PC-3 (cell line): ENCODE measurements at regions not wholly inside any gene's neighbourhood (a gene's known extent, or its start where the extent isn't known, plus 50 kb on each side); places are given as distances from the start of the nearest gene placed in this dataset.
A peak's percentile ranks its signal among the peaks of the same experiment; 100 is the strongest.

Experiments
- ATAC-seq: fragments of 200-7000 bp; cut with Tn5 transposase; 2 replicates; pipeline ENCODE4 v1.9.1; 2020; ENCODE audit warnings: mild to moderate bottlenecking, moderate library complexity
- BruUV-seq: library from RNA; stranded (reverse); fragments of 400-500 nt; replicated peaks from 2 replicates; lab custom pipeline; 2021; lab: Mats Ljungman, UMichigan
- CTCF ChIA-PET: fragments of 300-600 bp; sonication (Branson Sonifier 250); formaldehyde crosslinking; loops from one replicate; lab custom pipeline; 2022; ENCODE audit warnings: antibody characterized with exemption; lab: Charles Lee
- POLR2A ChIA-PET: fragments of 300-600 bp; sonication (Branson Sonifier 250); formaldehyde crosslinking; loops from one replicate; lab custom pipeline; 2022; ENCODE audit warnings: antibody characterized with exemption; ENCODE audit not compliant: unreplicated experiment; lab: Charles Lee
- DNase-seq: peaks from one replicate; pipeline ENCODE4 v3.0.0-alpha.2; 2015
- H2AFZ ChIP-seq: fragments of 300-600 bp; sonication (generic); 2 replicates; pipeline ENCODE4 v1.6.0; 2016; ENCODE audit warnings: antibody characterized with exemption, low read length
- H3F3A ChIP-seq: fragments of 300-600 bp; sonication (generic); one replicate; pipeline ENCODE4 v1.6.0; 2017; ENCODE audit warnings: antibody characterized with exemption, low read length, control low read depth, mild to moderate bottlenecking; ENCODE audit not compliant: unreplicated experiment
- H3K27ac ChIP-seq: fragments of 300-600 bp; sonication (generic); 2 replicates; pipeline ENCODE4 v1.5.1; 2016; ENCODE audit warnings: mild to moderate bottlenecking, low read length
- H3K27me3 ChIP-seq: fragments of 300-600 bp; sonication (generic); 2 replicates; pipeline ENCODE4 v1.6.1; 2016; ENCODE audit warnings: low read length, mixed read lengths
- H3K36me3 ChIP-seq: fragments of 300-600 bp; sonication (generic); 2 replicates; pipeline ENCODE4 v1.6.1; 2016; ENCODE audit warnings: low read depth, mixed run types, low read length, mixed read lengths
- H3K4me1 ChIP-seq: fragments of 300-600 bp; sonication (generic); 2 replicates; pipeline ENCODE4 v1.5.1; 2016; ENCODE audit warnings: low read length; ENCODE audit not compliant: insufficient read depth
- H3K4me2 ChIP-seq: fragments of 300-600 bp; sonication (generic); 2 replicates; pipeline ENCODE4 v1.6.0; 2016; ENCODE audit warnings: low read length
- H3K4me3 ChIP-seq: fragments of 300-600 bp; sonication (generic); 2 replicates; pipeline ENCODE4 v1.5.1; 2016; ENCODE audit warnings: mild to moderate bottlenecking, low read length, mixed read lengths
- H3K79me2 ChIP-seq: fragments of 300-600 bp; sonication (generic); 2 replicates; pipeline ENCODE4 v1.6.1; 2017; ENCODE audit warnings: low read length, mixed read lengths
- H3K9ac ChIP-seq: fragments of 300-600 bp; sonication (generic); 2 replicates; pipeline ENCODE4 v1.6.0; 2016; ENCODE audit warnings: mild to moderate bottlenecking, low read length
- H3K9me2 ChIP-seq: fragments of 300-600 bp; sonication (generic); replicated peaks from 2 replicates; pipeline ENCODE4 v1.6.1; 2016; ENCODE audit warnings: mixed run types, low read length, mixed read lengths
- H3K9me3 ChIP-seq: fragments of 300-600 bp; sonication (generic); 2 replicates; pipeline ENCODE4 v1.6.1; 2016; ENCODE audit warnings: low read length, mixed read lengths
- H4K20me1 ChIP-seq: fragments of 300-600 bp; sonication (generic); 2 replicates; pipeline ENCODE4 v1.6.1; 2016; ENCODE audit warnings: low read length, mixed read lengths
- EZH2 ChIP-seq: fragments of 300-600 bp; sonication (generic); IDR thresholded peaks from one replicate; pipeline ENCODE4 v1.6.1; 2017; ENCODE audit warnings: antibody characterized with exemption, mild to moderate bottlenecking, low read length; ENCODE audit not compliant: unreplicated experiment
- EZH2phosphoT487 ChIP-seq: fragments of 300-600 bp; sonication (generic); IDR thresholded peaks from 2 replicates; pipeline ENCODE4 v1.6.1; 2018; ENCODE audit warnings: mild to moderate bottlenecking, antibody characterized with exemption, low read length, borderline replicate concordance
- intact Hi-C: fragments of 100-400 bp; cut with micrococcal nuclease; formaldehyde crosslinking; loops from 2 replicates; pipeline ENCODE4 v1.9.0; 2023
- TF ChIP-seq, protein P1 (sequence below): fragments of 300-600 bp; sonication (generic); conservative IDR thresholded peaks from 2 replicates; pipeline ENCODE4 v1.5.1; 2017; ENCODE audit warnings: antibody characterized with exemption, low read depth, mild to moderate bottlenecking, low read length

DNA sequence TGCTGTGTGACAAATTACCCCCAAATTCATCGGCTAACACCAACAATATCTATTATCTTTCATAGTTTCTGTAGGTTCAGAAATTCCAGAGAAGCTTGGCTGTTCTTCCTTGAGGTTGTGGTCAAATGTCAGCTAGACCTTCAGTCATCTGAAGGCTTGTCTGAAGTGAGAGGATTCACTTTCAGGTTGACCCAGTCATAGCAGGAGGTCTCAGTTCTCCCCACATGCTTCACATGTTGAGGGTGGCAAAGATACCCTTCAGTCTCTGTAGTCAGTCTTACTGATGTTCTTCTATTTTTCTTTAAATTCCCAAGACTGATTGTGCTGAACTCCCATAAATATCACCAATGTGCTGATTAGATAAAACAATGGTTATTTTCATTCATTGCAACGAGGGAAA, 1692.0 kb downstream of the REEP3 start:
- no peaks in the 10 kb centered on the region for H3K9me3 ChIP-seq
- no peaks in the 10 kb centered on the region for H3F3A ChIP-seq
- H3K4me3 ChIP-seq, result no peak overlapping the region
- H3K4me2 ChIP-seq, result no peak overlapping the region
- H3K9ac ChIP-seq, result no peak overlapping the region
- no peaks in the 10 kb centered on the region for H3K36me3 ChIP-seq
- H3K27me3 ChIP-seq, result no peaks in the 10 kb centered on the region
- H3K9me2 ChIP-seq, result no peaks in the 10 kb centered on the region
- POLR2A ChIA-PET, result no interaction called here
- H2AFZ ChIP-seq, result no peak overlapping the region
- DNase-seq (no peak), ATAC-seq (no peak)
- TF ChIP-seq EZH2, result no peak
- no peak for TF ChIP-seq EZH2phosphoT487
- TF ChIP-seq, protein P1, sequence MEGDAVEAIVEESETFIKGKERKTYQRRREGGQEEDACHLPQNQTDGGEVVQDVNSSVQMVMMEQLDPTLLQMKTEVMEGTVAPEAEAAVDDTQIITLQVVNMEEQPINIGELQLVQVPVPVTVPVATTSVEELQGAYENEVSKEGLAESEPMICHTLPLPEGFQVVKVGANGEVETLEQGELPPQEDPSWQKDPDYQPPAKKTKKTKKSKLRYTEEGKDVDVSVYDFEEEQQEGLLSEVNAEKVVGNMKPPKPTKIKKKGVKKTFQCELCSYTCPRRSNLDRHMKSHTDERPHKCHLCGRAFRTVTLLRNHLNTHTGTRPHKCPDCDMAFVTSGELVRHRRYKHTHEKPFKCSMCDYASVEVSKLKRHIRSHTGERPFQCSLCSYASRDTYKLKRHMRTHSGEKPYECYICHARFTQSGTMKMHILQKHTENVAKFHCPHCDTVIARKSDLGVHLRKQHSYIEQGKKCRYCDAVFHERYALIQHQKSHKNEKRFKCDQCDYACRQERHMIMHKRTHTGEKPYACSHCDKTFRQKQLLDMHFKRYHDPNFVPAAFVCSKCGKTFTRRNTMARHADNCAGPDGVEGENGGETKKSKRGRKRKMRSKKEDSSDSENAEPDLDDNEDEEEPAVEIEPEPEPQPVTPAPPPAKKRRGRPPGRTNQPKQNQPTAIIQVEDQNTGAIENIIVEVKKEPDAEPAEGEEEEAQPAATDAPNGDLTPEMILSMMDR, result no peak
- H3K4me1 ChIP-seq, result no peaks in the 10 kb centered on the region
- no peak overlapping the region for H3K27ac ChIP-seq
- intact Hi-C loops, result no loop called here
- H4K20me1 ChIP-seq, result no peaks in the 10 kb centered on the region
- no peaks in the 10 kb centered on the region for H3K79me2 ChIP-seq
- no TSS peak for BruUV-seq
- CTCF ChIA-PET, result no interaction called here

DNA sequence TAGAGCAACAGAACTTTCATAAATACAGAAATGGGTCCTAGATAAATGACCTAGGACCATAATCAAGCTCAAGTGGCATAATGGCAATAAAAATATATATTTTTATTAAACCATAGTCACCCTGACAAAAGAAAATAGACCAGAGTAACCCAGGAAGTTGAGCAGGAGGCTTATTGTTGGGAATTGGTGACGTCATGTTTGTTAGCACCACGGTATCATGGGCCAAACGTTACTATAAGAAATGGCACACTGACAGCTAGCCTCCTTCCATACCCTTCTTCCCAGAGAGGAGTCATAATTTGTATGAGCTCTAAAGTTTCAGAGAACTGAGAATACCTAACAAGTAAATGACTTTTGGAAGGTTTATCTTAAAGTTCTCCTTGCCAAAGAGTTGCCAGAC, 1698.2 kb downstream of the REEP3 start:
- no peak overlapping the region for H3K27ac ChIP-seq
- TF ChIP-seq EZH2 (no peak), EZH2phosphoT487 (no peak)
- TF ChIP-seq, protein P1, result no peak
- intact Hi-C loops, result no loop called here
- no peaks in the 10 kb centered on the region for H3K9me2 ChIP-seq
- POLR2A ChIA-PET, result no interaction called here
- no peak overlapping the region for H3K4me3 ChIP-seq
- no peaks in the 10 kb centered on the region for H3K79me2 ChIP-seq
- no peaks in the 10 kb centered on the region for H3K9me3 ChIP-seq
- H4K20me1 ChIP-seq, result no peaks in the 10 kb centered on the region
- no peaks in the 10 kb centered on the region for H3K27me3 ChIP-seq
- no peak for ATAC-seq
- H3K36me3 ChIP-seq, result no peaks in the 10 kb centered on the region
- no TSS peak for BruUV-seq
- H3K4me2 ChIP-seq, result no peak overlapping the region
- CTCF ChIA-PET, result interaction anchor here (0.6 kb wide), 1 partner anchor 49 kb away, joined by 3 read pairs; no protein-coding TSS in a partner anchor
- no peak for DNase-seq
- no peaks in the 10 kb centered on the region for H3K4me1 ChIP-seq
- H2AFZ ChIP-seq, result no peak overlapping the region
- no peaks in the 10 kb centered on the region for H3F3A ChIP-seq
- no peak overlapping the region for H3K9ac ChIP-seq

DNA sequence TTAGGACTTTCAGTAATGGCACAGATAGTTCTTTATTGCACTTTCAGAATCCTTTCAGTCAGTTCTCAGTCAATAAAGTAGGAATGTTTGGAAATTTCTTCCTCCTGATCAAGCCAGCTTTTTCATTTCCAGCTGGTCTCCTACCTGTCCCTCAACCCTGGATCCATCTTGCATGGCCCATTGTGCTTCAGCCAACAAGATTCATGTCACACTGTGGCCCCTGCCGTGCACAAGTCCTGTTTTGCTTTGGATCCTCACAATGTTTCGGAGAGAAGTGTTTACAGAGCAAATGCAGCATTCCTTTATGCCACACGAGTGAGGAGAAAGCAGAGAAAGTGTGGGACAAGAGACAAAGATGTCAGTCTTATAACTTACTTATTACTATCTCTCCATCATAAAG, 1694.7 kb upstream of the LRRTM3 start:
- BruUV-seq, result no TSS peak
- Histone ChIP-seq H3K4me2 (no peak overlapping the region), H3K27me3 (no peaks in the 10 kb centered on the region), H3F3A (no peaks in the 10 kb centered on the region), H3K9me2 (no peaks in the 10 kb centered on the region), H3K27ac (no peak overlapping the region), H3K4me1 (peaks cover 9% of the 10 kb centered on the region), H3K4me3 (no peak overlapping the region), H3K79me2 (no peaks in the 10 kb centered on the region), H3K9ac (no peak overlapping the region), H3K36me3 (no peaks in the 10 kb centered on the region), H4K20me1 (no peaks in the 10 kb centered on the region), H2AFZ (peak overlapping the region; percentile 11; the same call in 1 of the 2 replicates), H3K9me3 (no peaks in the 10 kb centered on the region)
- DNase-seq, result no peak
- intact Hi-C loops, result no loop called here
- ChIA-PET POLR2A (no interaction called here), CTCF (no interaction called here)
- ATAC-seq, result no peak
- TF ChIP-seq EZH2, result no peak
- TF ChIP-seq EZH2phosphoT487, result no peak
- TF ChIP-seq, protein P1, result no peak
